ENCODE measurements at regions not wholly inside any gene's neighbourhood (a gene's known extent, or its start where the extent isn't known, plus 50 kb on each side); places are given as distances from the start of the nearest gene placed in this dataset.

- H2AFZ ChIP-seq (ENCODE audit: low read depth, low read length, poor library complexity, severe bottlenecking) = no peak overlapping the region
Measured at GRCh38 chr3:84165328-84165727, 793.5 kb upstream of the CADM2 start.

More at GRCh38 chr3:84165328-84165727, 793.5 kb upstream of the CADM2 start:
- H3K36me3 ChIP-seq (ENCODE audit: control insufficient read depth in 1 of 2, insufficient read depth in 2 of 2, low read length in 2 of 2) = no peaks in the 10 kb centered on the region
- no peaks in the 10 kb centered on the region for H3K9me2 ChIP-seq (ENCODE audit: insufficient read depth)
- H3K4me2 ChIP-seq (ENCODE audit: low read length) = no peak overlapping the region
- H3K27ac ChIP-seq (ENCODE audit: low read depth, low read length) = no peak overlapping the region
- peaks cover 0 to 18% of the 10 kb centered on the region in 2 experiments; a peak in 2 of 4 replicates for H3K9me3 ChIP-seq (ENCODE audit: control insufficient read depth in 1 of 2, insufficient read depth in 1 of 2, low read depth in 1 of 2, low read length in 2 of 2)
- no peak for DNase-seq (ENCODE audit: low read depth, low spot score)
- BruUV-seq (replicated peaks) = no TSS peak
- ChIA-PET POLR2A (no interaction called here), CTCF (no interaction called here), RAD21 (ENCODE audit: low non-redundant PET in 1 of 2, low total read pairs in 2 of 2, uncharacterized antibody in 2 of 2, unreplicated experiment in 2 of 2) (no interaction called here)
- H3K79me2 ChIP-seq (ENCODE audit: insufficient read depth, low read length) = no peaks in the 10 kb centered on the region
- H4K20me1 ChIP-seq (ENCODE audit: insufficient read depth) = no peaks in the 10 kb centered on the region
- H3K27me3 ChIP-seq (ENCODE audit: insufficient read depth, low read length) = no peaks in the 10 kb centered on the region
- ATAC-seq = no peak
- no peak overlapping the region for H3K4me3 ChIP-seq (replicated peaks in 1 of 2; ENCODE audit: low read depth in 1 of 2, low read length in 2 of 2)
- no peak for TF ChIP-seq CBX3 (IDR thresholded peaks at IDR 0.05; ENCODE audit: low read depth)
- TF ChIP-seq EGR1 (IDR thresholded peaks at IDR 0.05; ENCODE audit: low read depth) = no peak
- TF ChIP-seq TCF7L2 (IDR thresholded peaks at IDR 0.05; ENCODE audit: borderline replicate concordance, extremely low read depth, insufficient read depth, insufficient read length) = no peak
- TF ChIP-seq EZH2 (IDR thresholded peaks at IDR 0.05) = no peak
- no peak for TF ChIP-seq ZFX (IDR thresholded peaks at IDR 0.05)
- TF ChIP-seq YY1 (IDR thresholded peaks at IDR 0.05; ENCODE audit: extremely low read depth, insufficient replicate concordance, low read depth, low read length) = no peak
- TF ChIP-seq SIN3A (IDR thresholded peaks at IDR 0.05; ENCODE audit: low read depth) = no peak
- no peak for TF ChIP-seq ELF1 (IDR thresholded peaks at IDR 0.05; ENCODE audit: borderline replicate concordance, low read depth)
- TF ChIP-seq RAD21 (IDR thresholded peaks at IDR 0.05; ENCODE audit: low read depth) = no peak
- TF ChIP-seq ATF3 (IDR thresholded peaks at IDR 0.05) = no peak
- TF ChIP-seq CEBPB (IDR thresholded peaks at IDR 0.05; ENCODE audit: low read depth) = no peak
- no peak for TF ChIP-seq FOSL1 (IDR thresholded peaks at IDR 0.05; ENCODE audit: low read depth)
- no peak for TF ChIP-seq ZBTB33 (IDR thresholded peaks at IDR 0.05; ENCODE audit: extremely low read depth, insufficient replicate concordance, low read length)
- TF ChIP-seq SP1 (IDR thresholded peaks at IDR 0.05; ENCODE audit: low read depth) = no peak
- TF ChIP-seq POLR2A (IDR thresholded peaks at IDR 0.05; ENCODE audit: borderline replicate concordance, extremely low read depth, insufficient read depth, insufficient read length) = no peak
- TF ChIP-seq SRF (IDR thresholded peaks at IDR 0.05; ENCODE audit: low read depth) = no peak
- TF ChIP-seq POLR2AphosphoS5 (IDR thresholded peaks at IDR 0.05; ENCODE audit: low read depth, low read length) = no peak
- H3K9ac ChIP-seq (ENCODE audit: low read length) = no peak overlapping the region
- intact Hi-C loops (cut with micrococcal nuclease) = no loop called here
- no peaks in the 10 kb centered on the region for H3K4me1 ChIP-seq (ENCODE audit: control insufficient read depth in 1 of 2, insufficient read depth in 2 of 2, low read length in 2 of 2)
